ENCODE measurements at regions not wholly inside any gene's neighbourhood (a gene's known extent, or its start where the extent isn't known, plus 50 kb on each side); places are given as distances from the start of the nearest gene placed in this dataset.

- peak; percentile 29 to 38 for DNase-seq
- H3K36me3 ChIP-seq = no peaks in the 10 kb centered on the region
- H3K27me3 ChIP-seq = no peaks in the 10 kb centered on the region
- H3K9me3 ChIP-seq = no peaks in the 10 kb centered on the region
- H3K4me3 ChIP-seq (replicated peaks in 1 of 3) = no peak overlapping the region
- H3K4me1 ChIP-seq = peaks cover 7 to 17% of the 10 kb centered on the region in 2 donors
- intact Hi-C loops (cut with DNase I) = no loop called here
- 62 to 83% methylated on average over 7 of the region's 7 CpGs for WGBS, 2 donors
- no peak for TF ChIP-seq POLR2A (IDR thresholded peaks at IDR 0.05)
- TF ChIP-seq CTCF (IDR thresholded peaks at IDR 0.05) = no peak
- no peak overlapping the region for H3K27ac ChIP-seq
These were observed 299.1 kb downstream of the TLE3 start for GRCh38 chr15:69798481-69799250.

GRCh38 chr15:69801144-69801543 lies 296.6 kb downstream of the TLE3 start:
- Histone ChIP-seq H3K4me1 (no peaks in the 10 kb centered on the region), H3K4me3 (replicated peaks in 1 of 3) (no peak overlapping the region), H3K27me3 (no peaks in the 10 kb centered on the region), H3K27ac (no peak overlapping the region), H3K36me3 (no peaks in the 10 kb centered on the region), H3K9me3 (no peaks in the 10 kb centered on the region)
- TF ChIP-seq CTCF (IDR thresholded peaks at IDR 0.05) (no peak), POLR2A (IDR thresholded peaks at IDR 0.05) (no peak)
- intact Hi-C loops (cut with DNase I) = no loop called here
- WGBS, 2 donors = 71 to 80% methylated on average over 4 to 9 of the region's 9 CpGs
- no peak for DNase-seq

- Histone ChIP-seq H3K4me1 (no peaks in the 10 kb centered on the region), H3K27ac (no peak overlapping the region), H3K27me3 (no peaks in the 10 kb centered on the region), H3K4me3 (replicated peaks in 1 of 3) (no peak overlapping the region), H3K9me3 (no peaks in the 10 kb centered on the region), H3K36me3 (no peaks in the 10 kb centered on the region)
- 79 to 93% methylated on average over 4 of the region's 4 CpGs for WGBS, 2 donors
- intact Hi-C loops (cut with DNase I) = no loop called here
- DNase-seq = no peak
- TF ChIP-seq POLR2A (IDR thresholded peaks at IDR 0.05) = no peak
These were observed 295.3 kb downstream of the TLE3 start for GRCh38 chr15:69802432-69802831.

- Histone ChIP-seq H3K4me3 (replicated peaks in 1 of 3) (no peak overlapping the region), H3K36me3 (no peaks in the 10 kb centered on the region), H3K27ac (no peak overlapping the region), H3K4me1 (no peaks in the 10 kb centered on the region), H3K27me3 (no peaks in the 10 kb centered on the region), H3K9me3 (no peaks in the 10 kb centered on the region)
- WGBS, 2 donors = 56 to 65% methylated on average over 3 of the region's 3 CpGs
- DNase-seq = no peak
- TF ChIP-seq CTCF (IDR thresholded peaks at IDR 0.05) (no peak), POLR2A (IDR thresholded peaks at IDR 0.05) (no peak)
- intact Hi-C loops (cut with DNase I) = no loop called here
These were observed 292.9 kb downstream of the TLE3 start for GRCh38 chr15:69804786-69805185.

GRCh38 chr15:69805248-69805953 lies 292.3 kb downstream of the TLE3 start:
- no peaks in the 10 kb centered on the region for H3K27me3 ChIP-seq
- no peaks in the 10 kb centered on the region for H3K4me1 ChIP-seq
- no peaks in the 10 kb centered on the region for H3K36me3 ChIP-seq
- no peak overlapping the region for H3K27ac ChIP-seq
- H3K9me3 ChIP-seq = no peaks in the 10 kb centered on the region
- DNase-seq = no peak
- intact Hi-C loops (cut with DNase I) = no loop called here
- no peak for TF ChIP-seq CTCF (IDR thresholded peaks at IDR 0.05)
- TF ChIP-seq POLR2A (IDR thresholded peaks at IDR 0.05) = no peak
- H3K4me3 ChIP-seq (replicated peaks in 1 of 3) = no peak overlapping the region
- WGBS, 2 donors = 87 to 88% methylated on average over 9 of the region's 9 CpGs

All from thyroid gland (tissue), 4 donors.